GM21825 (cell line): ENCODE measurements at regions not wholly inside any gene's neighbourhood (a gene's known extent, or its start where the extent isn't known, plus 50 kb on each side); places are given as distances from the start of the nearest gene placed in this dataset.
"Not testable (repeated sequence)": the region's sequence is repeated elsewhere in the genome, so short reads cannot be mapped to it uniquely, and the experiment has no call there.

Experiments used
- ATAC-seq: cut with Tn5 transposase; IDR thresholded peaks from one replicate; pipeline ENCODE4 v1.9.1; 2021; ENCODE audit warnings: mild to moderate bottlenecking, moderate library complexity; ENCODE audit not compliant: unreplicated experiment

GRCh38 chr4:25981749-25982148 lies 67.7 kb downstream of the SMIM20 start:
- ATAC-seq = no peak

- ATAC-seq = no peak
Measured at GRCh38 chr4:25982962-25983361, 68.9 kb downstream of the SMIM20 start.

GRCh38 chr4:25984266-25984665 lies 70.2 kb downstream of the SMIM20 start:
- ATAC-seq = no peak

GRCh38 chr4:25984796-25985195 lies 70.8 kb downstream of the SMIM20 start:
- ATAC-seq = no peak

- ATAC-seq = no peak
Measured at GRCh38 chr4:25986807-25987206, 72.8 kb downstream of the SMIM20 start.

GRCh38 chr4:25991340-25991739 lies 77.3 kb downstream of the SMIM20 start:
- no peak for ATAC-seq

- no peak for ATAC-seq
Measured at GRCh38 chr4:25993395-25994185, 79.6 kb downstream of the SMIM20 start.

- ATAC-seq = not testable (repeated sequence)
Measured at GRCh38 chr4:25994577-25994976, 80.6 kb downstream of the SMIM20 start.

- ATAC-seq = no peak
Measured at GRCh38 chr4:26000274-26000950, 86.4 kb downstream of the SMIM20 start.

- ATAC-seq = no peak
Measured at GRCh38 chr4:26001413-26001812, 87.4 kb downstream of the SMIM20 start.

GRCh38 chr4:26001816-26002215 lies 87.8 kb downstream of the SMIM20 start:
- ATAC-seq = no peak

GRCh38 chr4:26003056-26003455 lies 89.0 kb downstream of the SMIM20 start:
- ATAC-seq = no peak

GRCh38 chr4:26004290-26004689 lies 90.3 kb downstream of the SMIM20 start:
- ATAC-seq = no peak

GRCh38 chr4:26005764-26006163 lies 91.7 kb downstream of the SMIM20 start:
- no peak for ATAC-seq

GRCh38 chr4:26008737-26009136 lies 94.7 kb downstream of the SMIM20 start:
- ATAC-seq = no peak

GRCh38 chr4:26009502-26009901 lies 95.5 kb downstream of the SMIM20 start:
- no peak for ATAC-seq

GRCh38 chr4:26010304-26010703 lies 96.3 kb downstream of the SMIM20 start:
- no peak for ATAC-seq

- no peak for ATAC-seq
Measured at GRCh38 chr4:26013629-26014028, 99.6 kb downstream of the SMIM20 start.

- no peak for ATAC-seq
Measured at GRCh38 chr4:26015133-26015651, 101.2 kb downstream of the SMIM20 start.

GRCh38 chr4:26015906-26016305 lies 101.9 kb downstream of the SMIM20 start:
- ATAC-seq = no peak

GRCh38 chr4:26017531-26017930 lies 103.5 kb downstream of the SMIM20 start:
- ATAC-seq = no peak
